H1 (cell line): ENCODE measurements at regions not wholly inside any gene's neighbourhood (a gene's known extent, or its start where the extent isn't known, plus 50 kb on each side); places are given as distances from the start of the nearest gene placed in this dataset.

Source experiments
- CHD7 ChIP-seq: fragments of 300-600 bp; sonication (generic); IDR thresholded peaks from 2 replicates; pipeline ENCODE4 v1.7.1; 2012; ENCODE audit warnings: low read length, moderate library complexity, mild to moderate bottlenecking, inconsistent platforms; ENCODE audit not compliant: insufficient replicate concordance
- E2F6 ChIP-seq: IDR thresholded peaks from 2 replicates; pipeline ENCODE4 v1.6.1; 2012; ENCODE audit warnings: inconsistent platforms
- JUND ChIP-seq: IDR thresholded peaks from 2 replicates; pipeline ENCODE4 v1.6.1; 2011; ENCODE audit warnings: mild to moderate bottlenecking, improper control_type of control experiment, low read length
- POLR2A ChIP-seq, 2 experiments: IDR thresholded peaks; 1 replicate in 1 of 2; 2 replicates in 1 of 2; pipeline ENCODE4 v1.6.1; 2011; ENCODE audit warnings: low read depth in 2 of 2, low read length in 2 of 2, mild to moderate bottlenecking in 2 of 2; ENCODE audit errors: control extremely low read depth in 1 of 2
- SIRT6 ChIP-seq: IDR thresholded peaks from one replicate; pipeline ENCODE4 v1.7.1; 2012; ENCODE audit warnings: low read length, inconsistent platforms
- USF2 ChIP-seq: IDR thresholded peaks from 2 replicates; pipeline ENCODE4 v1.6.1; 2011; ENCODE audit warnings: low read length, improper control_type of control experiment
- ZNF274 ChIP-seq: IDR thresholded peaks from 2 replicates; pipeline ENCODE4 v1.7.0; 2012; ENCODE audit warnings: low read length, borderline replicate concordance; ENCODE audit errors: extremely low read depth

- TF ChIP-seq CHD7 (no peak), JUND (no peak), POLR2A (IDR thresholded peaks at IDR 0.05; ENCODE audit: control extremely low read depth in 1 of 2, low read depth in 2 of 2, low read length in 2 of 2) (no peak), USF2 (no peak), SIRT6 (no peak), ZNF274 (no peak), E2F6 (no peak)
These were observed 202.7 kb downstream of the PTPRU start (continued) for GRCh38 chr1:29438991-29439390.
